SU-DHL-6 (cell line): ENCODE measurements at regions not wholly inside any gene's neighbourhood (a gene's known extent, or its start where the extent isn't known, plus 50 kb on each side); places are given as distances from the start of the nearest gene placed in this dataset.
"Not testable (repeated sequence)": the region's sequence is repeated elsewhere in the genome, so short reads cannot be mapped to it uniquely, and the experiment has no call there.

Experiments used
- H2AFZ ChIP-seq: fragments of 200-600 bp; sonication (generic); 2 replicates; pipeline ENCODE4 v1.6.1; 2014; ENCODE audit warnings: low read depth, mild to moderate bottlenecking, moderate library complexity, mixed read lengths, antibody characterized with exemption, low read length; ENCODE audit not compliant: severe bottlenecking
- H3F3A ChIP-seq: fragments of 200-600 bp; shearing (Covaris generic); 2 replicates; pipeline ENCODE4 v1.6.0; 2016; ENCODE audit warnings: antibody characterized with exemption, mild to moderate bottlenecking; ENCODE audit not compliant: insufficient read depth
- H3K27ac ChIP-seq: fragments of 200-600 bp; sonication (generic); 2 replicates; pipeline ENCODE4 v1.5.1; 2016; ENCODE audit warnings: low read depth, mild to moderate bottlenecking, low read length, moderate library complexity, mixed read lengths
- H3K27me3 ChIP-seq: fragments of 200-600 bp; sonication (generic), shearing (Covaris generic); 2 replicates; pipeline ENCODE4 v1.6.0; 2014; ENCODE audit warnings: mild to moderate bottlenecking, low read length
- H3K36me3 ChIP-seq: fragments of 200-600 bp; sonication (generic); 2 replicates; pipeline ENCODE4 v1.6.1; 2014; ENCODE audit warnings: mild to moderate bottlenecking, low read length, mixed read lengths
- H3K4me2 ChIP-seq: fragments of 300-600, 200-600 bp; shearing (Covaris generic), sonication (generic); 2 replicates; pipeline ENCODE4 v1.6.0; 2014; ENCODE audit warnings: low read length, low read depth, mild to moderate bottlenecking; ENCODE audit not compliant: poor library complexity, severe bottlenecking
- H3K4me3 ChIP-seq: fragments of 200-600 bp; sonication (generic); 2 replicates; pipeline ENCODE4 v1.5.1; 2014; ENCODE audit warnings: antibody characterized with exemption, low read length, mild to moderate bottlenecking, mixed read lengths; ENCODE audit not compliant: insufficient read depth, poor library complexity, severe bottlenecking
- H3K79me2 ChIP-seq: fragments of 200-600 bp; sonication (generic); 2 replicates; pipeline ENCODE4 v1.6.1; 2014; ENCODE audit warnings: mild to moderate bottlenecking, low read length, moderate library complexity; ENCODE audit not compliant: insufficient read depth
- H3K9ac ChIP-seq: fragments of 200-600 bp; sonication (generic); 2 replicates; pipeline ENCODE4 v1.7.0; 2014; ENCODE audit warnings: mild to moderate bottlenecking, low read length
- H3K9me2 ChIP-seq: fragments of 200-600 bp; sonication (generic); replicated peaks from 2 replicates; pipeline ENCODE4 v1.6.1; 2014; ENCODE audit warnings: low read length; ENCODE audit not compliant: insufficient read depth
- H3K9me3 ChIP-seq: fragments of 200-600 bp; sonication (generic); 2 replicates; pipeline ENCODE4 v1.6.1; 2014; ENCODE audit warnings: low read length, mixed read lengths; ENCODE audit not compliant: insufficient read depth
- H4K20me1 ChIP-seq: fragments of 200-600 bp; sonication (generic); 2 replicates; pipeline ENCODE4 v1.6.1; 2014; ENCODE audit warnings: low read depth, mild to moderate bottlenecking, antibody characterized with exemption, low read length, moderate library complexity, mixed read lengths
- CTCF ChIP-seq: fragments of 200-600 bp; sonication (generic); IDR thresholded peaks from one replicate; pipeline ENCODE4 v1.5.1; 2017; ENCODE audit warnings: antibody characterized with exemption, mild to moderate bottlenecking, low read length, moderate library complexity; ENCODE audit not compliant: insufficient read depth, poor library complexity, severe bottlenecking
- EZH2phosphoT487 ChIP-seq: fragments of 200-600 bp; sonication (generic), shearing (Covaris generic); conservative IDR thresholded peaks from 2 replicates; pipeline ENCODE4 v1.6.1; 2018; ENCODE audit warnings: mild to moderate bottlenecking, antibody characterized with exemption, low read length, moderate library complexity, mixed read lengths

DNA sequence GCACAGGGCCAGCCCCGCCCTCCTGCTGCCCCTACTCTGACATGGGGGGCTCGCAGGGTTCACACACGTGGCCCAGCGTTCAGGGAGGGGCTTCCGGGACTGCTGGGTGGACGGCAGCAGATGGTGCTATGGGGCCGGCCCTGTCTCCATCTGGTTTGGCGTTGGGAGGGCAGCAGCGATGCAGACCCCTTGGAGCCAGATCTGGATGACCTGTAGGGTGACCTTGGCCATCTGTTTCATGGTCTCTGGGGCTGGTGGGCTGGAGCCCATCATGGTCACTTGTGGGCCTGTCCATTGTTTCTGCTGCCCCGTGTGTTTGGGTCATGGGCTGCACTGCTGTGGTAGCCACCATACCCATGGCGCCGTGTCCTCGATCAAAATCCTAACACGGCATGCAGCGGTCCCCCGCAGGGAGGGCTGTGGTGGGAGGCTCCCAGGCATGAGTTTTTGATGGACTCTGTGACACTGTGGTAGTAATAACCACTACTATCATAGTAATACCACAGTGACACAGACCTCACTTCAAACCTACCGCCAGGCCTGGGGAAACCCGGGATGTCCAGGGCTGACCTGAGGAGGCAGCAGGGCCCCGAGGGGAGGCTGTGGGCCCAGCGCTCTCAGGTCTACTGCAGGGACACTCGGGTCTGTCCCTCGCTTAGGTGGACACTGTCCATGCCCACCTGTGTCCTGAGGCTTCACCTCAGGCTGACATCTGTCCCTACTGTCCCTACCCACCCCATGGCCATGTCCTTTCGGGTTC, 359.4 kb downstream of the TMEM121 start:
- H3K36me3 ChIP-seq = no peaks in the 10 kb centered on the region
- H2AFZ ChIP-seq = no peak overlapping the region
- no peak overlapping the region for H3K9ac ChIP-seq
- H3K9me2 ChIP-seq = no peaks in the 10 kb centered on the region
- no peaks in the 10 kb centered on the region for H4K20me1 ChIP-seq
- no peak overlapping the region for H3K27ac ChIP-seq
- H3K79me2 ChIP-seq = no peaks in the 10 kb centered on the region
- no peaks in the 10 kb centered on the region for H3K27me3 ChIP-seq
- H3F3A ChIP-seq = no peaks in the 10 kb centered on the region
- no peak overlapping the region for H3K4me2 ChIP-seq
- TF ChIP-seq EZH2phosphoT487 = no peak
- no peak for TF ChIP-seq CTCF
- no peak overlapping the region for H3K4me3 ChIP-seq
- H3K9me3 ChIP-seq = no peaks in the 10 kb centered on the region

GRCh38 chr14:105886791-105887191, 360.4 kb downstream of the TMEM121 start:
- H3K27me3 ChIP-seq, H3K79me2 ChIP-seq, H3K9me3 ChIP-seq, H3F3A ChIP-seq, H4K20me1 ChIP-seq, H2AFZ ChIP-seq, H3K36me3 ChIP-seq, H3K4me2 ChIP-seq, H3K27ac ChIP-seq, H3K9me2 ChIP-seq, H3K9ac ChIP-seq, H3K4me3 ChIP-seq: not testable (repeated sequence)

DNA sequence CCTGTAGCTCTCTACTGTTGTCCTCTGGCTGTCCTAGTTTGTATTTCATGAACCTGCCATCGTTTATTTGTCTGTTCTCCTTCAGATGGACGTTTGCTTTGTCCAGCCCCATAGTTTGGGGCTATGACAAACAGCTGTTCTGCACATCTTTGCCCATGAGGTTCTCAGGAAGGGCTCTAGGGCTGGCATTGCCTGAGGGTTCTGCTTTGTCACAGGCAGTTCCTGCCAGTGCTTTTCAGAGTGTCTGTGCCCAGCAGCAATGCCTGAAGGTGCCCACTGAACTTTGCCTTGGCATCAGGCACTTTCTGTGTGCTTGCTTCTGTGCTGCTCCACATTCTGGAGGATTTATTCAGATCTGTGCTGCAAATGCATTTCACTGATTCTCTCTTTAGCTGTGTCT, 361.3 kb downstream of the TMEM121 start:
- Histone ChIP-seq H3K36me3 (no peaks in the 10 kb centered on the region), H3K9ac (no peak overlapping the region), H3K27me3 (no peaks in the 10 kb centered on the region), H3K4me2 (no peak overlapping the region), H3K27ac (no peak overlapping the region), H3F3A (no peaks in the 10 kb centered on the region), H3K9me2 (no peaks in the 10 kb centered on the region), H3K9me3 (no peaks in the 10 kb centered on the region), H3K79me2 (no peaks in the 10 kb centered on the region), H3K4me3 (no peak overlapping the region), H4K20me1 (no peaks in the 10 kb centered on the region), H2AFZ (no peak overlapping the region)
- TF ChIP-seq EZH2phosphoT487 (no peak), CTCF (no peak)

GRCh38 chr14:105888151-105888550, 361.8 kb downstream of the TMEM121 start:
- Histone ChIP-seq H3K36me3 (no peaks in the 10 kb centered on the region), H3K4me3 (no peak overlapping the region), H3K4me2 (no peak overlapping the region)

More at GRCh38 chr14:105888151-105888550, 361.8 kb downstream of the TMEM121 start:
- Histone ChIP-seq H3K9me2 (no peaks in the 10 kb centered on the region), H3K27ac (no peak overlapping the region), H2AFZ (no peak overlapping the region), H3K27me3 (no peaks in the 10 kb centered on the region), H4K20me1 (no peaks in the 10 kb centered on the region), H3K9me3 (no peaks in the 10 kb centered on the region), H3K9ac (no peak overlapping the region), H3F3A (no peaks in the 10 kb centered on the region), H3K79me2 (no peaks in the 10 kb centered on the region)
- TF ChIP-seq CTCF (no peak), EZH2phosphoT487 (no peak)
